ENCODE measurements at regions not wholly inside any gene's neighbourhood (a gene's known extent, or its start where the extent isn't known, plus 50 kb on each side); places are given as distances from the start of the nearest gene placed in this dataset.

DNA sequence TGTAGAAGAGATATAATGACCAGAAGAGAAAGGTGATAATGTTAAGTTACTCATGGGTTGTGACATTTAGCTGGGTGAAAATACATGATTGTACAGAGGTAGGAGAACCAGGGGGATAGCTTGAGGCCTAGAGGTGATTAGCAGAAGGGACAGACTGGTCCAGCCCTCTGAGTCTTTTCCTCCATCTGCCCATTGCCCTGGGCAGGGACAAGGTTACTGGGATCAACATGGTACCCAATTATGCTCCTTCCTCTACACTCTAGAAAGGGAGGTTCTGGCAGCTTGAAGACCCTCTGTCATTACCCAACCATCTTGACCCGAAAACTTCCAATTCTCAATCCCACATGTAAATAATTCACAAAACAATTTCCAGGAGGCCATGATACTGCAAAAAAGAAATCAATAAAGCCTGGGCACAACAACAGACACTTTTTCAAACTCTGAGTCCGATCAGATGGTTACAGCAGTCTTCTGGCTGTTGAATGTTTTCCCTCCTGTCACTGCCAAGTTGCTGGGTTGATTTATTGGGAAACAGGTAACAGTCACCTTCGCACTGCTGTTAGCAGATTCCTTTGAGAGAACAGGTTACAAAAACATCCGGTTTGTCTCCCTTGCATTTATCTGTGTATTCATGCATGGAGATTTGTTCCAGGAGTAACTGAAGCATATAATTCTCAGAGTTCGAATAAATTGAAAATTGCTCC lies 239.1 kb upstream of the HTR2A start:
- Histone ChIP-seq H3K9ac (replicated peaks; ENCODE audit: extremely low read depth, insufficient read depth, low read length) (no peak overlapping the region), H3K9me3 (replicated peaks; ENCODE audit: control insufficient read depth, insufficient read depth, low read length) (peaks cover 10% of the 10 kb centered on the region), H3K4me3 (replicated peaks in 1 of 3; ENCODE audit: insufficient read depth in 1 of 3, low read depth in 1 of 3, low read length in 3 of 3) (no peak overlapping the region), H3K9me1 (replicated peaks; ENCODE audit: control insufficient read depth, extremely low read depth, insufficient read depth, low read length) (no peaks in the 10 kb centered on the region), H2AFZ (ENCODE audit: low read depth, low read length) (no peak overlapping the region), H4K20me1 (replicated peaks; ENCODE audit: control insufficient read depth, extremely low read depth, insufficient read depth, low read length) (no peaks in the 10 kb centered on the region), H3K4me2 (ENCODE audit: insufficient read depth, low read length) (no peak overlapping the region), H3K4me1 (ENCODE audit: control insufficient read depth, extremely low read depth, insufficient read depth, low read length) (no peaks in the 10 kb centered on the region), H3K79me2 (ENCODE audit: control insufficient read depth, insufficient read depth, low read length) (no peaks in the 10 kb centered on the region), H3K27ac (ENCODE audit: insufficient read depth, low read depth, low read length) (no peak overlapping the region), H3K27me3 (ENCODE audit: control insufficient read depth in 2 of 2, insufficient read depth in 2 of 2, low read length in 2 of 2) (no peaks in the 10 kb centered on the region), H3K36me3 (ENCODE audit: control insufficient read depth in 2 of 2, extremely low read depth in 1 of 2, insufficient read depth in 2 of 2, low read length in 2 of 2) (no peaks in the 10 kb centered on the region)
- BruUV-seq (replicated peaks), result no TSS peak
- ChIA-PET CTCF (no interaction called here), POLR2A (no interaction called here)
- intact Hi-C loops (cut with micrococcal nuclease) (no loop called here), dilution Hi-C loops (cut with MboI; ENCODE audit: extremely low pct_ligation_motif_present, low sequenced_read_pairs) (no loop called here)
- DNase-seq (ENCODE audit: low read depth, low spot score), result no peak
- no peak for TF ChIP-seq POLR2AphosphoS5 (IDR thresholded peaks at IDR 0.05; ENCODE audit: insufficient read depth, low read depth, low read length)
- no peak for FAIRE-seq

DNA sequence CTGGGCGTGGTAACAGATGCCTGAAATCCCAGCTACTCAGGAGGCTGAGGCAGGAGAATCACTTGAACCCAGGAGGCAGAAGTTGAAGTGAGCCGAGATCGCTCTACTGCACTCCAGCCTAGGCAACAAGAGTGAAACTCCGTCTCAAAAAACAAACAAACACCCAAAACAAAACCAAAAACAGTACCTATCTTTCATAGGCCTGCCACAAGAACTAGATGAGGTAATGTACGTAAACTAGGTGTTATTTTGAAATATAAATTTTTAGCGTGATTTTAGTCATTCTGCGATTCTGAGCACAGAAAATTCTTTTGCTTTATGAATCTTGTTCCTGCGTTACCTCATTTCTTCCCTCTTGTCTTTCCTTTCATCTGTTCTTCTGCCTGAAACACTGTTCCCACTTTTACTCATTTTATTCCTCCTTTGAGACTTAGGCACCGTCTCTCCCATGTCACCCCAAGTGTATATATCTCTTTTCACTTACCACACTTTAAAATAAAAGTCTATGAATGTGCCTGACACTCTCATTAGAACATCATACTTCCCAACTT lies 238.2 kb upstream of the HTR2A start:
- H3K4me3 ChIP-seq (replicated peaks in 1 of 3; ENCODE audit: insufficient read depth in 1 of 3, low read depth in 1 of 3, low read length in 3 of 3), result no peak overlapping the region
- ChIA-PET POLR2A (no interaction called here), CTCF (no interaction called here)
- H3K4me2 ChIP-seq (ENCODE audit: insufficient read depth, low read length), result no peak overlapping the region
- TF ChIP-seq, protein P1, sequence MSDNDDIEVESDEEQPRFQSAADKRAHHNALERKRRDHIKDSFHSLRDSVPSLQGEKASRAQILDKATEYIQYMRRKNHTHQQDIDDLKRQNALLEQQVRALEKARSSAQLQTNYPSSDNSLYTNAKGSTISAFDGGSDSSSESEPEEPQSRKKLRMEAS (IDR thresholded peaks at IDR 0.05; ENCODE audit: insufficient read depth, insufficient read length), result no peak
- TF ChIP-seq, protein P2, sequence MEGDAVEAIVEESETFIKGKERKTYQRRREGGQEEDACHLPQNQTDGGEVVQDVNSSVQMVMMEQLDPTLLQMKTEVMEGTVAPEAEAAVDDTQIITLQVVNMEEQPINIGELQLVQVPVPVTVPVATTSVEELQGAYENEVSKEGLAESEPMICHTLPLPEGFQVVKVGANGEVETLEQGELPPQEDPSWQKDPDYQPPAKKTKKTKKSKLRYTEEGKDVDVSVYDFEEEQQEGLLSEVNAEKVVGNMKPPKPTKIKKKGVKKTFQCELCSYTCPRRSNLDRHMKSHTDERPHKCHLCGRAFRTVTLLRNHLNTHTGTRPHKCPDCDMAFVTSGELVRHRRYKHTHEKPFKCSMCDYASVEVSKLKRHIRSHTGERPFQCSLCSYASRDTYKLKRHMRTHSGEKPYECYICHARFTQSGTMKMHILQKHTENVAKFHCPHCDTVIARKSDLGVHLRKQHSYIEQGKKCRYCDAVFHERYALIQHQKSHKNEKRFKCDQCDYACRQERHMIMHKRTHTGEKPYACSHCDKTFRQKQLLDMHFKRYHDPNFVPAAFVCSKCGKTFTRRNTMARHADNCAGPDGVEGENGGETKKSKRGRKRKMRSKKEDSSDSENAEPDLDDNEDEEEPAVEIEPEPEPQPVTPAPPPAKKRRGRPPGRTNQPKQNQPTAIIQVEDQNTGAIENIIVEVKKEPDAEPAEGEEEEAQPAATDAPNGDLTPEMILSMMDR (IDR thresholded peaks at IDR 0.05; ENCODE audit: extremely low read depth in 1 of 2, insufficient read depth in 1 of 2, low read depth in 1 of 2, low read length in 2 of 2), result no peak
- no peak for TF ChIP-seq POLR2A (IDR thresholded peaks at IDR 0.05; ENCODE audit: low read depth, low read length)
- TF ChIP-seq GATA2 (IDR thresholded peaks at IDR 0.05; ENCODE audit: insufficient read depth, insufficient read length, low read depth, low read length), result no peak
- TF ChIP-seq POLR2AphosphoS5 (IDR thresholded peaks at IDR 0.05; ENCODE audit: insufficient read depth, low read depth, low read length), result no peak
- no peak for TF ChIP-seq FOS (IDR thresholded peaks at IDR 0.05; ENCODE audit: borderline replicate concordance, insufficient read depth, low read length)
- TF ChIP-seq JUN (IDR thresholded peaks at IDR 0.05; ENCODE audit: borderline replicate concordance, insufficient read depth, insufficient read length, low read depth), result no peak
- H2AFZ ChIP-seq (ENCODE audit: low read depth, low read length), result no peak overlapping the region
- no peak overlapping the region for H3K9ac ChIP-seq (replicated peaks; ENCODE audit: extremely low read depth, insufficient read depth, low read length)
- H3K79me2 ChIP-seq (ENCODE audit: control insufficient read depth, insufficient read depth, low read length), result no peaks in the 10 kb centered on the region
- DNase-seq (ENCODE audit: low read depth, low spot score), result no peak
- no peaks in the 10 kb centered on the region for H4K20me1 ChIP-seq (replicated peaks; ENCODE audit: control insufficient read depth, extremely low read depth, insufficient read depth, low read length)
- FAIRE-seq, result no peak
- BruUV-seq (replicated peaks), result no TSS peak
- H3K36me3 ChIP-seq (ENCODE audit: control insufficient read depth in 2 of 2, extremely low read depth in 1 of 2, insufficient read depth in 2 of 2, low read length in 2 of 2), result no peaks in the 10 kb centered on the region
- no peaks in the 10 kb centered on the region for H3K27me3 ChIP-seq (ENCODE audit: control insufficient read depth in 2 of 2, insufficient read depth in 2 of 2, low read length in 2 of 2)
- no peak overlapping the region for H3K27ac ChIP-seq (ENCODE audit: insufficient read depth, low read depth, low read length)
- H3K9me1 ChIP-seq (replicated peaks; ENCODE audit: control insufficient read depth, extremely low read depth, insufficient read depth, low read length), result no peaks in the 10 kb centered on the region
- intact Hi-C loops (cut with micrococcal nuclease), result no loop called here
- dilution Hi-C loops (cut with MboI; ENCODE audit: extremely low pct_ligation_motif_present, low sequenced_read_pairs), result no loop called here
- H3K9me3 ChIP-seq (replicated peaks; ENCODE audit: control insufficient read depth, insufficient read depth, low read length), result peaks cover 7% of the 10 kb centered on the region
- H3K4me1 ChIP-seq (ENCODE audit: control insufficient read depth, extremely low read depth, insufficient read depth, low read length), result no peaks in the 10 kb centered on the region
